ENCODE measurements at regions not wholly inside any gene's neighbourhood (a gene's known extent, or its start where the extent isn't known, plus 50 kb on each side); places are given as distances from the start of the nearest gene placed in this dataset.

GRCh38 chr16:86418981-86419380, 91.3 kb upstream of the FOXF1 start:
- TF ChIP-seq CTCF (optimal IDR thresholded peaks at IDR 0.05 in 1 of 3, IDR thresholded peaks at IDR 0.05 in 1 of 3, conservative IDR thresholded peaks at IDR 0.05 in 1 of 3; ENCODE audit: extremely low read depth in 1 of 3, insufficient read depth in 2 of 3, low read length in 3 of 3), result no peak
- TF ChIP-seq EZH2 (IDR thresholded peaks at IDR 0.05; ENCODE audit: low read length), result no peak

Data from keratinocyte (primary cell).